ENCODE measurements at regions not wholly inside any gene's neighbourhood (a gene's known extent, or its start where the extent isn't known, plus 50 kb on each side); places are given as distances from the start of the nearest gene placed in this dataset.
"Not testable (repeated sequence)": the region's sequence is repeated elsewhere in the genome, so short reads cannot be mapped to it uniquely, and the experiment has no call there.

GRCh38 chr12:71385155-71385554 lies 54.4 kb upstream of the LGR5 start:
- H3K27ac ChIP-seq (replicated peaks): no peak overlapping the region
- no peaks in the 10 kb centered on the region for H3K36me3 ChIP-seq
- TF ChIP-seq CTCF (IDR thresholded peaks at IDR 0.05; ENCODE audit: borderline replicate concordance): no peak
- no peak for DNase-seq
- no peaks in the 10 kb centered on the region for H3K9me3 ChIP-seq (replicated peaks)
- H3K4me1 ChIP-seq: no peaks in the 10 kb centered on the region
- no peaks in the 10 kb centered on the region for H3K27me3 ChIP-seq (ENCODE audit: low read depth)
- H3K4me3 ChIP-seq: no peak overlapping the region
- intact Hi-C loops (cut with micrococcal nuclease): no loop called here

GRCh38 chr12:71376711-71377355 lies 62.8 kb upstream of the LGR5 start:
- H3K4me1 ChIP-seq; H3K27ac ChIP-seq (replicated peaks); H3K4me3 ChIP-seq; DNase-seq; H3K27me3 ChIP-seq (ENCODE audit: low read depth); H3K9me3 ChIP-seq (replicated peaks); H3K36me3 ChIP-seq; intact Hi-C loops (cut with micrococcal nuclease): not testable (repeated sequence)

- TF ChIP-seq CTCF (IDR thresholded peaks at IDR 0.05; ENCODE audit: borderline replicate concordance): no peak
- no peaks in the 10 kb centered on the region for H3K36me3 ChIP-seq
- no peaks in the 10 kb centered on the region for H3K9me3 ChIP-seq (replicated peaks)
- H3K27me3 ChIP-seq (ENCODE audit: low read depth): no peaks in the 10 kb centered on the region
- intact Hi-C loops (cut with micrococcal nuclease): no loop called here
- no peak for DNase-seq
- H3K4me3 ChIP-seq: no peak overlapping the region
- H3K27ac ChIP-seq (replicated peaks): no peak overlapping the region
- H3K4me1 ChIP-seq: no peaks in the 10 kb centered on the region
Measured at GRCh38 chr12:71371122-71371521, 68.5 kb upstream of the LGR5 start.

- H3K27ac ChIP-seq (replicated peaks): no peak overlapping the region
- DNase-seq: no peak
- H3K9me3 ChIP-seq (replicated peaks): peaks cover 43% of the 10 kb centered on the region
- intact Hi-C loops (cut with micrococcal nuclease): no loop called here
- no peaks in the 10 kb centered on the region for H3K36me3 ChIP-seq
- no peak for TF ChIP-seq CTCF (IDR thresholded peaks at IDR 0.05; ENCODE audit: borderline replicate concordance)
- H3K27me3 ChIP-seq (ENCODE audit: low read depth): no peaks in the 10 kb centered on the region
- no peaks in the 10 kb centered on the region for H3K4me1 ChIP-seq
- no peak overlapping the region for H3K4me3 ChIP-seq
Measured at GRCh38 chr12:71360013-71360412, 79.6 kb upstream of the LGR5 start.

- Histone ChIP-seq H3K36me3 (no peaks in the 10 kb centered on the region), H3K4me1 (no peaks in the 10 kb centered on the region), H3K9me3 (replicated peaks) (peaks cover 28% of the 10 kb centered on the region), H3K27me3 (ENCODE audit: low read depth) (no peaks in the 10 kb centered on the region), H3K27ac (replicated peaks) (no peak overlapping the region), H3K4me3 (no peak overlapping the region)
- intact Hi-C loops (cut with micrococcal nuclease): no loop called here
- no peak for DNase-seq
- TF ChIP-seq CTCF (IDR thresholded peaks at IDR 0.05; ENCODE audit: borderline replicate concordance): no peak
Measured at GRCh38 chr12:71356569-71356968, 83.0 kb upstream of the LGR5 start.

- Histone ChIP-seq H3K4me3 (no peak overlapping the region), H3K27me3 (ENCODE audit: low read depth) (no peaks in the 10 kb centered on the region), H3K9me3 (replicated peaks) (peaks cover 11% of the 10 kb centered on the region), H3K27ac (replicated peaks) (no peak overlapping the region), H3K36me3 (no peaks in the 10 kb centered on the region), H3K4me1 (no peaks in the 10 kb centered on the region)
- DNase-seq: no peak
- intact Hi-C loops (cut with micrococcal nuclease): no loop called here
- no peak for TF ChIP-seq CTCF (IDR thresholded peaks at IDR 0.05; ENCODE audit: borderline replicate concordance)
Measured at GRCh38 chr12:71354871-71355270, 84.7 kb upstream of the LGR5 start.
